Left ventricle myocardium inferior (tissue), 1 donor: ENCODE measurements at regions not wholly inside any gene's neighbourhood (a gene's known extent, or its start where the extent isn't known, plus 50 kb on each side); places are given as distances from the start of the nearest gene placed in this dataset.

Experiments used
- DNase-seq: peaks from one replicate; pipeline ENCODE4 v3.0.0-alpha.2; 2020
- H3K27ac ChIP-seq: fragments of 200-600 bp; replicated peaks from 2 replicates; pipeline ENCODE4 v1.8.0; 2021
- H3K27me3 ChIP-seq: fragments of 200-600 bp; 2 replicates; pipeline ENCODE4 v1.8.0; 2021; ENCODE audit warnings: low read depth
- H3K36me3 ChIP-seq: fragments of 200-600 bp; 2 replicates; pipeline ENCODE4 v1.8.0; 2021
- H3K4me1 ChIP-seq: fragments of 200-600 bp; 2 replicates; pipeline ENCODE4 v1.8.0; 2021
- H3K4me3 ChIP-seq: fragments of 200-600 bp; 2 replicates; pipeline ENCODE4 v1.8.0; 2021; ENCODE audit warnings: mild to moderate bottlenecking, moderate library complexity
- H3K9me3 ChIP-seq: fragments of 200-600 bp; replicated peaks from 2 replicates; pipeline ENCODE4 v1.8.0; 2021
- intact Hi-C: fragments of 100-400 bp; cut with micrococcal nuclease; formaldehyde crosslinking; loops from one replicate; pipeline ENCODE4 v1.11.0; 2022
- TF ChIP-seq, protein P1 (sequence below): fragments of 200-600 bp; IDR thresholded peaks from 2 replicates; pipeline ENCODE4 v1.8.0; 2021; ENCODE audit warnings: antibody characterized with exemption, mild to moderate bottlenecking, borderline replicate concordance
- donor health status: DM: no; HTN: yes; CAD: no; lungs with severe emphysema.

DNA sequence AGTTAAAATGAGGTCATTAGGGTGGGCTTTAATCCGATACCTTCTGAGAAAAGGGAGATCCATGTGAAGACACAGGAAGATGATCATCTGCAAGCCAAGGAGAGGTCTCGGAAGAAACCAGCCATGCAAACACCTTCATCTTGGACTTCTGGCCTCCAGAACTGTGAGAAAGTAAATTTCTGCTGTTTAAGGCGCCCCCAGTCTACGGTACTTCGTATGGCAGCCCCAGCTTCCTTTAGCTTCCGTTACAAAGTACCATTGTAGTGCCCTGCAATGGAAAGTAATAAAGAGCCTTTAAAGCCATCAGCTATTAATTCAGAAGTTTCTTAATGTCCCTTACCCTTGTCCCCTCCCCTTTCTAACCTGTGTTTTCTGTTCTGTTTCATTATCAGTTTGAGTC, 308.1 kb downstream of the AACS start:
- TF ChIP-seq, protein P1, sequence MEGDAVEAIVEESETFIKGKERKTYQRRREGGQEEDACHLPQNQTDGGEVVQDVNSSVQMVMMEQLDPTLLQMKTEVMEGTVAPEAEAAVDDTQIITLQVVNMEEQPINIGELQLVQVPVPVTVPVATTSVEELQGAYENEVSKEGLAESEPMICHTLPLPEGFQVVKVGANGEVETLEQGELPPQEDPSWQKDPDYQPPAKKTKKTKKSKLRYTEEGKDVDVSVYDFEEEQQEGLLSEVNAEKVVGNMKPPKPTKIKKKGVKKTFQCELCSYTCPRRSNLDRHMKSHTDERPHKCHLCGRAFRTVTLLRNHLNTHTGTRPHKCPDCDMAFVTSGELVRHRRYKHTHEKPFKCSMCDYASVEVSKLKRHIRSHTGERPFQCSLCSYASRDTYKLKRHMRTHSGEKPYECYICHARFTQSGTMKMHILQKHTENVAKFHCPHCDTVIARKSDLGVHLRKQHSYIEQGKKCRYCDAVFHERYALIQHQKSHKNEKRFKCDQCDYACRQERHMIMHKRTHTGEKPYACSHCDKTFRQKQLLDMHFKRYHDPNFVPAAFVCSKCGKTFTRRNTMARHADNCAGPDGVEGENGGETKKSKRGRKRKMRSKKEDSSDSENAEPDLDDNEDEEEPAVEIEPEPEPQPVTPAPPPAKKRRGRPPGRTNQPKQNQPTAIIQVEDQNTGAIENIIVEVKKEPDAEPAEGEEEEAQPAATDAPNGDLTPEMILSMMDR = no peak
- no peak for DNase-seq
- Histone ChIP-seq H3K4me1 (no peaks in the 10 kb centered on the region), H3K27me3 (peaks cover 40% of the 10 kb centered on the region), H3K27ac (no peak overlapping the region), H3K4me3 (no peak overlapping the region), H3K9me3 (peaks cover under 1% of the 10 kb centered on the region), H3K36me3 (no peaks in the 10 kb centered on the region)
- intact Hi-C loops = no loop called here

DNA sequence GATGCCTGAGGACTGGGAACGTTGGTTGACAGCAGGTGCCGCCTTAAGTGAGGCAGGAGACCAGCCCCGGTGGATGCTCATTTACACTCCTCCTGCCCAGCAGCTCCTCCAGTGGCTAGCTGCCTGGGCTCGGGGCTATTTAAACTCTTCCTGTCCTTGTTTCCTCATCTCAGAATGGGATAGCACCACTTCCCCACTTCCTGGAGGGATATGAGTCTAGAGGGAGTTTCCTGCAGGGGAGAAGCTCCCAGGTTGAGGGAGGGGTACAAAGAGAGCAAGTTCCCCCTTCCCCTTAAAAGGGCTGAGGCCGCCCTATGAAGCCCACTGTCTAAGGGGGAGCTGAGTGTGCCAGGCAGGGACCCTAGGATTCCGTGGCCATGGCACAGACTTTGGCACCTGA, 311.2 kb downstream of the AACS start:
- peaks cover 32% of the 10 kb centered on the region for H3K27me3 ChIP-seq
- no peaks in the 10 kb centered on the region for H3K36me3 ChIP-seq
- no peaks in the 10 kb centered on the region for H3K4me1 ChIP-seq
- no peak for DNase-seq
- H3K4me3 ChIP-seq = no peak overlapping the region
- TF ChIP-seq, protein P1 = no peak
- intact Hi-C loops = no loop called here
- H3K9me3 ChIP-seq = peaks cover 5% of the 10 kb centered on the region
- H3K27ac ChIP-seq = no peak overlapping the region

DNA sequence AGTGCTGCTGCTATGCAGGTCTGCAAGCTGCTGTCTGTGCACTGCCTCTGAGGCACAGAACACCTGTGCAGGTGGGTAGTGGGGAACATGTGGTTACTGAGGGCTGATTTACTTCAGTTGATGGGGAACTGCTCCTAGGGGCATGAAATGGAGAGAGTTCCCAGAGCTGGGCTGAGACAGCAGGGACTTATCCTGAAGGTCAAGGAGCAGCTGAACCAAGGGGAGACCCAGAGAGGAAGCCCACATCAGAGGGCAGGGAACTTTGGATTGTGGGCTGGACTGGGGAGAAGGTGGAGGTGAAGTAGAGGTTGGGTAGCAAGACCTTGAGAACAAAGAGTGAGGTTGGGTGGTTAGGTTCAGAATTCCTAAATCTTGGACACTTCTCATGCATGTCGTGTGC, 311.9 kb downstream of the AACS start:
- no peak for DNase-seq
- no peaks in the 10 kb centered on the region for H3K36me3 ChIP-seq
- H3K4me3 ChIP-seq = no peak overlapping the region
- no peak overlapping the region for H3K27ac ChIP-seq
- peaks cover 5% of the 10 kb centered on the region for H3K9me3 ChIP-seq
- H3K4me1 ChIP-seq = no peaks in the 10 kb centered on the region
- peaks cover 32% of the 10 kb centered on the region for H3K27me3 ChIP-seq
- TF ChIP-seq, protein P1 = no peak
- intact Hi-C loops = no loop called here

DNA sequence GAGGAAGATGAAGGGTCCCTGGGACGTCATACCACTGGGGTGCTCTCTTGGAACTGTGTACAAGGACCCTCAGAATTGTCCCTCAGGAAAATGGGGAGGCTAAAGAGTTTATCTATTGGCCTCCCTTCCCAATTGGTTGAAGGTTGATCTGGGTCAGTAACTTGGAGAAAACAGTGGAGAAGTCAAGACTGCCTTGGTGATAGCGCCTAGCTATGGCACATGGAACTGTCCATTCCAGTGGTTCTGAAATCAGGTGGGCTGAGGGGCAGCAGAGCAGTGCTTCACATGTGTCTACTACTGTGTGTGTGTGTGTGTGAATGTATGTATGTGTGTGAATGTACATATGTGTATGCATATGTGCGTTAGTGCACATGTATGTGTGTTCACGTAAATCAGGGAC, 316.1 kb downstream of the AACS start:
- H3K9me3 ChIP-seq = peaks cover 5% of the 10 kb centered on the region
- peaks cover 27% of the 10 kb centered on the region for H3K27me3 ChIP-seq
- intact Hi-C loops = no loop called here
- no peaks in the 10 kb centered on the region for H3K4me1 ChIP-seq
- no peak overlapping the region for H3K27ac ChIP-seq
- no peak overlapping the region for H3K4me3 ChIP-seq
- no peaks in the 10 kb centered on the region for H3K36me3 ChIP-seq
- TF ChIP-seq, protein P1 = no peak
- no peak for DNase-seq

DNA sequence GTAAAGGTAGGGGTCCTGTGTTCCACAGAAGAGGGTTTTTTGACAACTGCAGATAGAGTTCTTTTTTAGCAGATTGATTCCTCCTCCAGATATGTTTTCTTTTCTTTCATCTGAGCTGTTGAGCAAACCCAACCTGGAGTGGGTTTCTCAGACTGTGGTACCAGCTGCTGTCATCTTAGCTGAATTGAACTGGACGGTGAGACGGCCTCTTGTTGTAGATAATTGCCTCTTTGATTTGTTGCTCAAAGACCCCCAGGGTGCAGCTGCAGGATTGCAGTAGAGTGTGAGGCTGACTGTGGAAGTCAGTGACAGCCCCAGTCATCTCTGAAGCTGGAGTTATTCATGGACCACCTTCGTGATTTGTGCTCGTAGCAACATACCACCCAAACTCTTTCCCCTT, 317.7 kb downstream of the AACS start:
- Histone ChIP-seq H3K27me3 (peaks cover 25% of the 10 kb centered on the region), H3K4me3 (no peak overlapping the region), H3K27ac (no peak overlapping the region), H3K36me3 (no peaks in the 10 kb centered on the region), H3K4me1 (no peaks in the 10 kb centered on the region), H3K9me3 (peaks cover 5% of the 10 kb centered on the region)
- TF ChIP-seq, protein P1 = no peak
- intact Hi-C loops = no loop called here
- DNase-seq = no peak

DNA sequence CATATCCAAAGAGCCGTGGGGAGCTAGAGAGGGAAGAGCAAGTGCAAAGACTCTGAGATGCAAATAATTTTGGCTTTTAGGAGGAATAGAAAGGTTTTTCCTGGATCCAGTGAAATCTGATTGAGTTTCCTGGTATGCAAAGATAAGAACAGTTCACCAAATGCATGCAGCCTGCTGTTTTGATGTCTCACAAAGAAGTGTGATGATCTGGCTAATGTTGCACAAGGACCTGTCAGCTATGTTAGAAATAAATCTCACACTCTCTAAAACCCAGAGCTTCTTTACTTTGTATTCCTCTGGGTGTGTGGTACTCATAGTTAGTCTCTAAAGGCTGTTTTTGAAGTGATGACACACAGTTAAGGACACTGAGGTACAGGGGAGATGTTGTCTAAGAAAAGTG, 321.4 kb downstream of the AACS start:
- H3K27me3 ChIP-seq = peaks cover 31% of the 10 kb centered on the region
- no peak for DNase-seq
- TF ChIP-seq, protein P1 = no peak
- no peak overlapping the region for H3K27ac ChIP-seq
- H3K36me3 ChIP-seq = no peaks in the 10 kb centered on the region
- intact Hi-C loops = no loop called here
- no peaks in the 10 kb centered on the region for H3K4me1 ChIP-seq
- no peak overlapping the region for H3K4me3 ChIP-seq
- peaks cover 4% of the 10 kb centered on the region for H3K9me3 ChIP-seq
